GM23338 (cell line): ENCODE measurements at regions not wholly inside any gene's neighbourhood (a gene's known extent, or its start where the extent isn't known, plus 50 kb on each side); places are given as distances from the start of the nearest gene placed in this dataset.

Source experiments
- ATAC-seq: fragments of 200-7000 bp; cut with Tn5 transposase; 3 replicates; pipeline ENCODE4 v1.9.1; 2020
- DNase-seq: peaks from one replicate; pipeline ENCODE4 v3.0.0-alpha.2; 2015; ENCODE audit warnings: low spot score
- H2AFZ ChIP-seq: fragments of 200-600 bp; sonication (generic); 2 replicates; pipeline ENCODE4 v1.8.0; 2016; ENCODE audit warnings: antibody characterized with exemption, mild to moderate bottlenecking, moderate library complexity
- H3F3A ChIP-seq: fragments of 200-600 bp; sonication (generic); replicated peaks from 2 replicates; pipeline ENCODE4 v1.8.0; 2017; ENCODE audit warnings: antibody characterized with exemption, mixed run types, low read depth
- H3K27ac ChIP-seq: fragments of 200-600 bp; sonication (generic); 2 replicates; pipeline ENCODE4 v1.6.1; 2016; ENCODE audit warnings: low read depth
- H3K27me3 ChIP-seq: fragments of 200-600 bp; sonication (generic); 2 replicates; pipeline ENCODE4 v1.8.0; 2016; ENCODE audit warnings: mild to moderate bottlenecking, mixed run types, moderate library complexity; ENCODE audit not compliant: insufficient read depth
- H3K36me3 ChIP-seq: fragments of 200-600 bp; sonication (generic); 2 replicates; pipeline ENCODE4 v1.8.0; 2016; ENCODE audit warnings: mild to moderate bottlenecking; ENCODE audit not compliant: insufficient read depth
- H3K4me1 ChIP-seq: fragments of 200-600 bp; sonication (generic); 2 replicates; pipeline ENCODE4 v1.8.0; 2016; ENCODE audit warnings: mild to moderate bottlenecking, moderate library complexity; ENCODE audit not compliant: insufficient read depth
- H3K4me2 ChIP-seq: fragments of 200-600 bp; sonication (generic); 2 replicates; pipeline ENCODE4 v1.7.1; 2017; ENCODE audit warnings: mixed run types
- H3K4me3 ChIP-seq: fragments of 200-600 bp; sonication (generic); 2 replicates; pipeline ENCODE4 v1.6.1; 2016; ENCODE audit warnings: mixed run types
- H3K79me2 ChIP-seq: fragments of 200-600 bp; sonication (generic); replicated peaks from 2 replicates; pipeline ENCODE4 v1.8.0; 2017; ENCODE audit warnings: mild to moderate bottlenecking; ENCODE audit not compliant: insufficient read depth
- H3K9me2 ChIP-seq: fragments of 200-600 bp; sonication (generic); 2 replicates; pipeline ENCODE4 v1.8.0; 2017; ENCODE audit not compliant: insufficient read depth
- H4K20me1 ChIP-seq: fragments of 200-600 bp; sonication (generic); replicated peaks from 2 replicates; pipeline ENCODE4 v1.8.0; 2017; ENCODE audit warnings: mild to moderate bottlenecking; ENCODE audit not compliant: insufficient read depth
- H3K27ac Mint-ChIP-seq: 2 replicates; pipeline ENCODE4 v1.8.0; 2020; ENCODE audit warnings: inconsistent platforms, mild to moderate bottlenecking, moderate library complexity, mixed read lengths
- H3K27me3 Mint-ChIP-seq: 3 replicates; pipeline ENCODE4 v1.8.0; 2022; ENCODE audit warnings: low read depth, mild to moderate bottlenecking, moderate library complexity, mixed read lengths, inconsistent platforms; ENCODE audit not compliant: insufficient read depth, poor library complexity
- H3K36me3 Mint-ChIP-seq: 3 replicates; pipeline ENCODE4 v1.8.0; 2021; ENCODE audit warnings: low read depth, mild to moderate bottlenecking, inconsistent platforms, moderate library complexity, mixed read lengths
- H3K4me1 Mint-ChIP-seq: 3 replicates; pipeline ENCODE4 v1.8.0; 2020; ENCODE audit warnings: mild to moderate bottlenecking, inconsistent platforms, mixed read lengths
- H3K4me3 Mint-ChIP-seq: 3 replicates; pipeline ENCODE4 v1.8.0; 2021; ENCODE audit warnings: moderate library complexity, mild to moderate bottlenecking, inconsistent platforms, mixed read lengths
- H3K9me3 Mint-ChIP-seq: 3 replicates; pipeline ENCODE4 v1.8.0; 2020; ENCODE audit warnings: moderate library complexity, mild to moderate bottlenecking, inconsistent platforms, mixed read lengths
- CREB1 ChIP-seq: fragments of 250-450 bp; sonication (Bioruptor Pico); IDR thresholded peaks from 2 replicates; pipeline ENCODE4 v1.5.0; 2020; ENCODE audit warnings: low read depth, mild to moderate bottlenecking, moderate library complexity
- EZH2phosphoT487 ChIP-seq: fragments of 200-600 bp; sonication (generic); IDR thresholded peaks from one replicate; pipeline ENCODE4 v1.8.1; 2018; ENCODE audit warnings: antibody characterized with exemption; ENCODE audit not compliant: unreplicated experiment
- JUNB ChIP-seq: IDR thresholded peaks from one replicate; pipeline ENCODE4 v1.6.1; 2016; ENCODE audit warnings: antibody characterized with exemption; ENCODE audit not compliant: unreplicated experiment
- STAT1 ChIP-seq: IDR thresholded peaks from one replicate; pipeline ENCODE4 v1.6.1; 2016; ENCODE audit warnings: antibody characterized with exemption; ENCODE audit not compliant: unreplicated experiment
- ZNF331 ChIP-seq: fragments of 250-450 bp; sonication (Bioruptor Pico); IDR thresholded peaks from 2 replicates; pipeline ENCODE4 v1.5.0; 2020; ENCODE audit warnings: low read depth, mild to moderate bottlenecking, moderate library complexity
- TF ChIP-seq, protein P1 (sequence below), 2 experiments: fragments of 200-600 bp in 1 of 2; sonication (generic) in 1 of 2; conservative IDR thresholded peaks; 2 replicates each; pipeline versions ENCODE4 v1.5.1 to v1.6.1; 2016 to 2017; ENCODE audit warnings: antibody characterized with exemption in 2 of 2, low read depth in 2 of 2, mild to moderate bottlenecking in 2 of 2, moderate library complexity in 1 of 2
- TF ChIP-seq, protein P2 (sequence below): fragments of 250-450 bp; sonication (Bioruptor Pico); IDR thresholded peaks from 2 replicates; pipeline ENCODE4 v1.5.0; 2020; ENCODE audit warnings: mild to moderate bottlenecking, moderate library complexity
- TF ChIP-seq, protein P3 (sequence below): IDR thresholded peaks from 2 replicates; pipeline ENCODE4 v1.6.1; 2016; ENCODE audit warnings: antibody characterized with exemption
- TF ChIP-seq, protein P4 (sequence below): IDR thresholded peaks from one replicate; pipeline ENCODE4 v1.6.1; 2018; ENCODE audit warnings: antibody characterized with exemption; ENCODE audit not compliant: unreplicated experiment

DNA sequence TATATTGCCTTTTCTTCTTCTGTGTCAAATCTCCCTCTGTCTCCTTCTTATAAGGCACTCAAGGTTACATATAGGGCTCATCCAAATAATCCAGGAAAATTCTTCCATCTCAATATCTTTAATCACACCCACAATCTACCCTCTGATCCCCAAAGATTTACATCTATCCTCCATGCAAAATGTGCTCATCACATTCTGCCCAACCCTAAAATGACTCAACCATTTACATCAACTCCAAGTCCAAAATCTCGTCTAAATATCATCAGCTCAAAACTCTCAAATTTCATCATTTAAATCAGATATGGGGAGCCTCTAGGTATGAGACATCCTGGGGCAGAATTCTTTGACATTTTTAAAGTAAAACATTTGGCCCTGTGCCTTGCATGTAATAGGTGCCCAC is 1349.8 kb downstream of the SUCLG1 start:
- Histone ChIP-seq H2AFZ (no peak overlapping the region), H3K36me3 (peaks cover 5% of the 10 kb centered on the region; the same call in 1 of the 2 replicates), H3K27me3 (no peaks in the 10 kb centered on the region), H3F3A (no peaks in the 10 kb centered on the region), H3K4me2 (no peak overlapping the region), H3K79me2 (no peaks in the 10 kb centered on the region), H3K4me3 (no peak overlapping the region), H3K27ac (no peak overlapping the region), H3K9me2 (peaks cover 8% of the 10 kb centered on the region; the same call in 1 of the 2 replicates), H3K4me1 (no peaks in the 10 kb centered on the region), H4K20me1 (no peaks in the 10 kb centered on the region)
- DNase-seq (no peak), ATAC-seq (no peak)
- Mint-ChIP-seq H3K27ac (no peak overlapping the region), H3K4me1 (no peaks in the 10 kb centered on the region), H3K27me3 (no peaks in the 10 kb centered on the region), H3K36me3 (peaks cover 21% of the 10 kb centered on the region), H3K9me3 (peaks cover 24% of the 10 kb centered on the region), H3K4me3 (no peak overlapping the region)
- no peak for TF ChIP-seq CREB1 (CRISPR knock-in tag)

DNA sequence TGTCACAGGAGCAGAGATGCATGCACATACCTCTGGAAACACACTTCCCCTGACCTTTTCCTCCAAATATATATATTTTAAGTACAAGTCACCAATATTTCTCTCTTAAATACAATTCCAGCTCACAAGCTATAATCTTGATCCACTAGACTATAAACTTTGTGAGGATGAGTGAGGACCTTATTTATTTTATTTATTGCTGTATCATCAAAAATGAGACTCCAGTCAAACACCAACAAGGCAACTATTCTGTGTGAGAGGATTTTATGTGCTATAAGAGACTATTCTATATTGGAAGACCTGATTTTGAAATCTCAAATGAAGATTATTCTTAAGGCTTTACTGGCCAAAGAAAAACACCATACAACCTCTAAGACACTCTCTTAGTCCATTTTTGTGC is 1352.2 kb downstream of the SUCLG1 start:
- H3K4me2 ChIP-seq: no peak overlapping the region
- TF ChIP-seq, protein P1, sequence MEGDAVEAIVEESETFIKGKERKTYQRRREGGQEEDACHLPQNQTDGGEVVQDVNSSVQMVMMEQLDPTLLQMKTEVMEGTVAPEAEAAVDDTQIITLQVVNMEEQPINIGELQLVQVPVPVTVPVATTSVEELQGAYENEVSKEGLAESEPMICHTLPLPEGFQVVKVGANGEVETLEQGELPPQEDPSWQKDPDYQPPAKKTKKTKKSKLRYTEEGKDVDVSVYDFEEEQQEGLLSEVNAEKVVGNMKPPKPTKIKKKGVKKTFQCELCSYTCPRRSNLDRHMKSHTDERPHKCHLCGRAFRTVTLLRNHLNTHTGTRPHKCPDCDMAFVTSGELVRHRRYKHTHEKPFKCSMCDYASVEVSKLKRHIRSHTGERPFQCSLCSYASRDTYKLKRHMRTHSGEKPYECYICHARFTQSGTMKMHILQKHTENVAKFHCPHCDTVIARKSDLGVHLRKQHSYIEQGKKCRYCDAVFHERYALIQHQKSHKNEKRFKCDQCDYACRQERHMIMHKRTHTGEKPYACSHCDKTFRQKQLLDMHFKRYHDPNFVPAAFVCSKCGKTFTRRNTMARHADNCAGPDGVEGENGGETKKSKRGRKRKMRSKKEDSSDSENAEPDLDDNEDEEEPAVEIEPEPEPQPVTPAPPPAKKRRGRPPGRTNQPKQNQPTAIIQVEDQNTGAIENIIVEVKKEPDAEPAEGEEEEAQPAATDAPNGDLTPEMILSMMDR (conservative IDR thresholded peaks at IDR 0.05; ENCODE audit: low read depth in 2 of 2): no peak
- TF ChIP-seq, protein P2, sequence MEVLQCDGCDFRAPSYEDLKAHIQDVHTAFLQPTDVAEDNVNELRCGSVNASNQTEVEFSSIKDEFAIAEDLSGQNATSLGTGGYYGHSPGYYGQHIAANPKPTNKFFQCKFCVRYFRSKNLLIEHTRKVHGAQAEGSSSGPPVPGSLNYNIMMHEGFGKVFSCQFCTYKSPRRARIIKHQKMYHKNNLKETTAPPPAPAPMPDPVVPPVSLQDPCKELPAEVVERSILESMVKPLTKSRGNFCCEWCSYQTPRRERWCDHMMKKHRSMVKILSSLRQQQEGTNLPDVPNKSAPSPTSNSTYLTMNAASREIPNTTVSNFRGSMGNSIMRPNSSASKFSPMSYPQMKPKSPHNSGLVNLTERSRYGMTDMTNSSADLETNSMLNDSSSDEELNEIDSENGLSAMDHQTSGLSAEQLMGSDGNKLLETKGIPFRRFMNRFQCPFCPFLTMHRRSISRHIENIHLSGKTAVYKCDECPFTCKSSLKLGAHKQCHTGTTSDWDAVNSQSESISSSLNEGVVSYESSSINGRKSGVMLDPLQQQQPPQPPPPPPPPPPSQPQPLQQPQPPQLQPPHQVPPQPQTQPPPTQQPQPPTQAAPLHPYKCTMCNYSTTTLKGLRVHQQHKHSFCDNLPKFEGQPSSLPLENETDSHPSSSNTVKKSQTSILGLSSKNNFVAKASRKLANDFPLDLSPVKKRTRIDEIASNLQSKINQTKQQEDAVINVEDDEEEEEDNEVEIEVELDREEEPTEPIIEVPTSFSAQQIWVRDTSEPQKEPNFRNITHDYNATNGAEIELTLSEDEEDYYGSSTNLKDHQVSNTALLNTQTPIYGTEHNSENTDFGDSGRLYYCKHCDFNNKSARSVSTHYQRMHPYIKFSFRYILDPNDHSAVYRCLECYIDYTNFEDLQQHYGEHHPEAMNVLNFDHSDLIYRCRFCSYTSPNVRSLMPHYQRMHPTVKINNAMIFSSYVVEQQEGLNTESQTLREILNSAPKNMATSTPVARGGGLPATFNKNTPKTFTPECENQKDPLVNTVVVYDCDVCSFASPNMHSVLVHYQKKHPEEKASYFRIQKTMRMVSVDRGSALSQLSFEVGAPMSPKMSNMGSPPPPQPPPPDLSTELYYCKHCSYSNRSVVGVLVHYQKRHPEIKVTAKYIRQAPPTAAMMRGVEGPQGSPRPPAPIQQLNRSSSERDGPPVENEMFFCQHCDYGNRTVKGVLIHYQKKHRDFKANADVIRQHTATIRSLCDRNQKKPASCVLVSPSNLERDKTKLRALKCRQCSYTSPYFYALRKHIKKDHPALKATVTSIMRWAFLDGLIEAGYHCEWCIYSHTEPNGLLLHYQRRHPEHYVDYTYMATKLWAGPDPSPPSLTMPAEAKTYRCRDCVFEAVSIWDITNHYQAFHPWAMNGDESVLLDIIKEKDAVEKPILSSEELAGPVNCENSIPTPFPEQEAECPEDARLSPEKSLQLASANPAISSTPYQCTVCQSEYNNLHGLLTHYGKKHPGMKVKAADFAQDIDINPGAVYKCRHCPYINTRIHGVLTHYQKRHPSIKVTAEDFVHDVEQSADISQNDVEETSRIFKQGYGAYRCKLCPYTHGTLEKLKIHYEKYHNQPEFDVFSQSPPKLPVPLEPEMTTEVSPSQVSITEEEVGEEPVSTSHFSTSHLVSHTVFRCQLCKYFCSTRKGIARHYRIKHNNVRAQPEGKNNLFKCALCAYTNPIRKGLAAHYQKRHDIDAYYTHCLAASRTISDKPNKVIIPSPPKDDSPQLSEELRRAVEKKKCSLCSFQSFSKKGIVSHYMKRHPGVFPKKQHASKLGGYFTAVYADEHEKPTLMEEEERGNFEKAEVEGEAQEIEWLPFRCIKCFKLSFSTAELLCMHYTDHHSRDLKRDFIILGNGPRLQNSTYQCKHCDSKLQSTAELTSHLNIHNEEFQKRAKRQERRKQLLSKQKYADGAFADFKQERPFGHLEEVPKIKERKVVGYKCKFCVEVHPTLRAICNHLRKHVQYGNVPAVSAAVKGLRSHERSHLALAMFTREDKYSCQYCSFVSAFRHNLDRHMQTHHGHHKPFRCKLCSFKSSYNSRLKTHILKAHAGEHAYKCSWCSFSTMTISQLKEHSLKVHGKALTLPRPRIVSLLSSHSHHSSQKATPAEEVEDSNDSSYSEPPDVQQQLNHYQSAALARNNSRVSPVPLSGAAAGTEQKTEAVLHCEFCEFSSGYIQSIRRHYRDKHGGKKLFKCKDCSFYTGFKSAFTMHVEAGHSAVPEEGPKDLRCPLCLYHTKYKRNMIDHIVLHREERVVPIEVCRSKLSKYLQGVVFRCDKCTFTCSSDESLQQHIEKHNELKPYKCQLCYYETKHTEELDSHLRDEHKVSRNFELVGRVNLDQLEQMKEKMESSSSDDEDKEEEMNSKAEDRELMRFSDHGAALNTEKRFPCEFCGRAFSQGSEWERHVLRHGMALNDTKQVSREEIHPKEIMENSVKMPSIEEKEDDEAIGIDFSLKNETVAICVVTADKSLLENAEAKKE (CRISPR knock-in tag): no peak
- TF ChIP-seq ZNF331 (no peak), JUNB (no peak), EZH2phosphoT487 (no peak), CREB1 (CRISPR knock-in tag) (no peak), STAT1 (no peak)
- TF ChIP-seq, protein P3, sequence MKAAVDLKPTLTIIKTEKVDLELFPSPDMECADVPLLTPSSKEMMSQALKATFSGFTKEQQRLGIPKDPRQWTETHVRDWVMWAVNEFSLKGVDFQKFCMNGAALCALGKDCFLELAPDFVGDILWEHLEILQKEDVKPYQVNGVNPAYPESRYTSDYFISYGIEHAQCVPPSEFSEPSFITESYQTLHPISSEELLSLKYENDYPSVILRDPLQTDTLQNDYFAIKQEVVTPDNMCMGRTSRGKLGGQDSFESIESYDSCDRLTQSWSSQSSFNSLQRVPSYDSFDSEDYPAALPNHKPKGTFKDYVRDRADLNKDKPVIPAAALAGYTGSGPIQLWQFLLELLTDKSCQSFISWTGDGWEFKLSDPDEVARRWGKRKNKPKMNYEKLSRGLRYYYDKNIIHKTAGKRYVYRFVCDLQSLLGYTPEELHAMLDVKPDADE: no peak
- TF ChIP-seq, protein P4, sequence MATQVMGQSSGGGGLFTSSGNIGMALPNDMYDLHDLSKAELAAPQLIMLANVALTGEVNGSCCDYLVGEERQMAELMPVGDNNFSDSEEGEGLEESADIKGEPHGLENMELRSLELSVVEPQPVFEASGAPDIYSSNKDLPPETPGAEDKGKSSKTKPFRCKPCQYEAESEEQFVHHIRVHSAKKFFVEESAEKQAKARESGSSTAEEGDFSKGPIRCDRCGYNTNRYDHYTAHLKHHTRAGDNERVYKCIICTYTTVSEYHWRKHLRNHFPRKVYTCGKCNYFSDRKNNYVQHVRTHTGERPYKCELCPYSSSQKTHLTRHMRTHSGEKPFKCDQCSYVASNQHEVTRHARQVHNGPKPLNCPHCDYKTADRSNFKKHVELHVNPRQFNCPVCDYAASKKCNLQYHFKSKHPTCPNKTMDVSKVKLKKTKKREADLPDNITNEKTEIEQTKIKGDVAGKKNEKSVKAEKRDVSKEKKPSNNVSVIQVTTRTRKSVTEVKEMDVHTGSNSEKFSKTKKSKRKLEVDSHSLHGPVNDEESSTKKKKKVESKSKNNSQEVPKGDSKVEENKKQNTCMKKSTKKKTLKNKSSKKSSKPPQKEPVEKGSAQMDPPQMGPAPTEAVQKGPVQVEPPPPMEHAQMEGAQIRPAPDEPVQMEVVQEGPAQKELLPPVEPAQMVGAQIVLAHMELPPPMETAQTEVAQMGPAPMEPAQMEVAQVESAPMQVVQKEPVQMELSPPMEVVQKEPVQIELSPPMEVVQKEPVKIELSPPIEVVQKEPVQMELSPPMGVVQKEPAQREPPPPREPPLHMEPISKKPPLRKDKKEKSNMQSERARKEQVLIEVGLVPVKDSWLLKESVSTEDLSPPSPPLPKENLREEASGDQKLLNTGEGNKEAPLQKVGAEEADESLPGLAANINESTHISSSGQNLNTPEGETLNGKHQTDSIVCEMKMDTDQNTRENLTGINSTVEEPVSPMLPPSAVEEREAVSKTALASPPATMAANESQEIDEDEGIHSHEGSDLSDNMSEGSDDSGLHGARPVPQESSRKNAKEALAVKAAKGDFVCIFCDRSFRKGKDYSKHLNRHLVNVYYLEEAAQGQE: no peak
- H3K27me3 ChIP-seq: no peaks in the 10 kb centered on the region
- no peak overlapping the region for H3K4me3 Mint-ChIP-seq
- peaks cover 4% of the 10 kb centered on the region; the same call in 2 of the 3 replicates for H3K4me1 Mint-ChIP-seq
- no peak for ATAC-seq
- H3K9me2 ChIP-seq: peaks cover 4% of the 10 kb centered on the region
- no peaks in the 10 kb centered on the region for H3F3A ChIP-seq
- H3K36me3 Mint-ChIP-seq: peaks cover 21% of the 10 kb centered on the region
- H3K4me3 ChIP-seq: no peak overlapping the region
- H3K27me3 Mint-ChIP-seq: no peaks in the 10 kb centered on the region
- no peak overlapping the region for H2AFZ ChIP-seq
- no peaks in the 10 kb centered on the region for H3K4me1 ChIP-seq
- no peak for DNase-seq
- peaks cover 24% of the 10 kb centered on the region for H3K9me3 Mint-ChIP-seq
- no peaks in the 10 kb centered on the region for H3K79me2 ChIP-seq
- peaks cover 5% of the 10 kb centered on the region; the same call in 1 of the 2 replicates for H3K36me3 ChIP-seq
- no peaks in the 10 kb centered on the region for H4K20me1 ChIP-seq
- no peak overlapping the region for H3K27ac Mint-ChIP-seq
- H3K27ac ChIP-seq: no peak overlapping the region
